Hypothalamus (tissue), 51 donors: ENCODE measurements at regions not wholly inside any gene's neighbourhood (a gene's known extent, or its start where the extent isn't known, plus 50 kb on each side); places are given as distances from the start of the nearest gene placed in this dataset.
A peak's percentile ranks its signal among the peaks of the same experiment; 100 is the strongest.
"Not testable (repeated sequence)": the region's sequence is repeated elsewhere in the genome, so short reads cannot be mapped to it uniquely, and the experiment has no call there.

ENCODE experiments used
- DNase-seq, 51 donors: peaks; one replicate each; lab custom pipeline; 2025; lab: John Stamatoyannopoulos, UW

DNA sequence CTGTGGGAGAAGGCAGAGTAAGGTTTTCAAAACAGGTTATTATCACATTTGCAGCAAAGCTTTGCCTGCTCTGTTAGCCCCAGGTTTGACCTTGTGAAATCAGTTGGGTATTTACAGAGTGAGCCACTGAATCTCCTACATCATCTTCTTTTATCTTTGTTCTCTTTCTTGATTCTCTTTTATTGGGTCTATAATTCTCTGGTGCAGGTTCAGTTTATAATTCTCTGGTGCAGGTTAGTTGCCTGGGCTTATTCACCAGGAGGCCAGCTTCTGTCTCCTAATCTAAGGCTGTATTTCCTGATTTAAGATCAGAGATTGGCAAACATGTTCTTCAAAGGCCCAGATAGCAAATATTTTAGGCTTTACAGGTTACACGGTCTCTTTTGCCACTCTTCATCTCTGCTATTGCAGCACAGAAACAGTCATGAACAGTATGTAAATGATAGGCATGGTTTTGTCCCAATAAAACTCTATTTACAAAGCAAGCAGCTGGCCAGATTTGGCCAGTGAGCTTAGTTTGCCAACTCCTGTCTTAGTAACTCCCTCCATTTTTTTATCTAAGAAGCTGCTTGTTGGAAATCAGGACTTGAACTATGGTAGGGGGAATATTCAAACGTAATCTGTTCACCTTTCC, 205.0 kb upstream of the RIMS1 start:
- DNase-seq = no peak

DNA sequence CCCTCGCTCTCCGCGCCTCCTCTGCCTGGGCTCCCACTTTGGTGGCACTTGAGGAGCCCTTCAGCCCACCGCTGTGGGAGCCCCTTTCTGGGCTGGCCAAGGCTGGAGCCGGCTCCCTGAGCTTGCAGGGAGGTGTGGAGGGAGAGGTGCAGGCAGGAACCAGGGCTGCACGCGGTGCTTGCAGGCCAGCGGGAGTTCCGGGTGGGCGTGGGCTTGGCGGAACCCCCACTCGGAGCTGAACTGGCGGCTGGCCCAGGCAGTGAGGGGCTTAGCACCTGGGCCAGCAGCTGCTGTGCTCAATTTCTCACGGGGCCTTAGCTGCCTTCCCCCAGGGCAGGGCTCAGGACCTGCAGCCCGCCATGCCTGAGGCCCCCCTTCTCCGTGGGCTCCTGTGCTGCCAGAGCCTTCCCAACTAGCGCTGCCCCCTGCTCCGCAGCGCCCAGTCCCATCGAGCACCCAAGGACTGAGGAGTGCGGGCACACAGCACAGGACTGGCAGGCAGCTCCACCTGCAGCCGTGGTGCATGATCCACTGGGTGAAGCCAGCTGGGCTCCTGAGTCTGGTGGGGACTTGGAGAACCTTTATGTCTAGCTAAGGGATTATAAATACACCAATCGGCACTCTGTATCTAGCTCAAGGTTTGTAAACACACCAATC, 200.2 kb upstream of the RIMS1 start:
- DNase-seq = not testable (repeated sequence)

- DNase-seq = no peak
Measured at GRCh38 chr6:71698702-71699101, 187.6 kb upstream of the RIMS1 start.

- DNase-seq = no peak
Measured at GRCh38 chr6:71706523-71706922, 179.8 kb upstream of the RIMS1 start.

GRCh38 chr6:71707059-71707458, 179.3 kb upstream of the RIMS1 start:
- DNase-seq = no peak

GRCh38 chr6:71720705-71721104, 165.6 kb upstream of the RIMS1 start:
- no peak for DNase-seq

DNA sequence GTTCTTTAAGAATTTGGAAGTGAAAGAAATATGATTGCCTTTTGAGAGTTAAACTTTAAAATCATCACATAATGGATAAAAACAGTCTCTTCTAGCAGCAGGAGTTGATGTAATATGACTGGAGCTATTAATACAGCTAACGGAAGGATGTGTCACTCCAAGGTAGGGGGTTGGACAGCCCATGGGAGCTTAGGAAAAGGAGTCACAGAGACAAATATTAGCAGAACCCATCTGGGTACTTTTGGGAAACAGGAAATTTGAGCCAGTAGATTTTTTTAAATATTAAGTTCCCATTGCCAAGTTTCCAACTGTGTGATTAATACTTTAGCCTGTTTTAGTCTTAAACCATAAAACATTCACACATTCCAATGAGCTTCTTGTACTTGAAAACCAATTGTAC, 164.7 kb upstream of the RIMS1 start:
- no peak for DNase-seq

DNA sequence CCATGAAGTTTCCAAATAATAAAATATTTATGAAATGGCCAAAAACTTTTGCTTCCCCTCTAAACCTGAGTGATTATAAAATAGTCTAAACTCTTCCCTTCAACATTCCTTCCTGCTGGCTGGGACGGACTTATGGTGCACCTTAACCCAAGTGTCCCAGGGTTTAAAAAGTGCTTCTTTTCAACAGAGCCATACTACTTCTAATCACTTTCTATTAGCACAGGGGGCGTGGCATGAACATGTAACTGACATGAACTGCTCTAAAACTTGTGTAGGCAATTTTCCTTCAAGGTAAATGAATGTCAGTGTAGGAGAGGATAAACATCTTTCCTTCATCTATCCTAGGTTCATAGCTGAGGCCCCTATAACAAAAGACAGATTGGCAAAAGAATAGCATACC, 163.6 kb upstream of the RIMS1 start:
- no peak for DNase-seq

- DNase-seq = no peak
Measured at GRCh38 chr6:71724456-71725125, 161.8 kb upstream of the RIMS1 start.

DNA sequence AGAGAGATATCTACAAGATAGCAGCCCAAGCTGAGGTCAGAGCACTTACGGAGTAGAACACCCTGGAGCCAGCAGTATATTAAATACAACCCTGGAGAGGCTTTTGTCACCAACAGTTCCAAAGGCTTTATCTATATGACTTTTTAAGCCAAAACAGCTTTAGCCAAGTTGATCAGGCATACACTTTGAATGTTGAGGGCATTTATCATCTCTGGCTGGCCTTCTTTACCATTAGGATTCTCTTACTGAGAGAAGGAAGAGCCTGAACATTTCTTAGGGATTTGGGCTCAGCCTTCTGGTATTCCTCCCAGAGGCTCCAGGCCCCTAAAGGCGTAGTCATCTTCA, 161.3 kb upstream of the RIMS1 start:
- DNase-seq = no peak

DNA sequence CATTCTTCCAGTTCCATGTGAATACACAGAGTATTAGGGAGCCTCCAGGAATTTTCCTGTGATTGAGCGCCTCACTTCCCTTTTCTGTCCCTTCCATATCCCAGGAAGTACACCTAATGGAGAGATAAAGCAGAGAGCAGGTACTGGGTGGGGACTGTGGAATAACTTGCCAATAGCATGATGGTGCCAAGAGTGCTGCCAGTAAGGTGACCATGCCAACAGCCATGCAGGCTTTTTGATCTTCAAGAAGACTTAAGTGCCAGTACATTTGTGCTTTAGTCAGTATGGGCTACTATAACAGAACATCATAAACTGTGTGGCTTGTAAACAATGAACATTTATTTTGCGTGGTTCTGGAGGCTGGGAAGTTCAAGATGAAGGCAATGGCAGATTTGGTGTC, 160.2 kb upstream of the RIMS1 start:
- no peak for DNase-seq

- DNase-seq = peak in 5 of 51 donors; percentile 1 to 3 (median 1)
Measured at GRCh38 chr6:71727632-71728294, 158.6 kb upstream of the RIMS1 start.

GRCh38 chr6:71730284-71730683, 156.1 kb upstream of the RIMS1 start:
- no peak for DNase-seq

DNA sequence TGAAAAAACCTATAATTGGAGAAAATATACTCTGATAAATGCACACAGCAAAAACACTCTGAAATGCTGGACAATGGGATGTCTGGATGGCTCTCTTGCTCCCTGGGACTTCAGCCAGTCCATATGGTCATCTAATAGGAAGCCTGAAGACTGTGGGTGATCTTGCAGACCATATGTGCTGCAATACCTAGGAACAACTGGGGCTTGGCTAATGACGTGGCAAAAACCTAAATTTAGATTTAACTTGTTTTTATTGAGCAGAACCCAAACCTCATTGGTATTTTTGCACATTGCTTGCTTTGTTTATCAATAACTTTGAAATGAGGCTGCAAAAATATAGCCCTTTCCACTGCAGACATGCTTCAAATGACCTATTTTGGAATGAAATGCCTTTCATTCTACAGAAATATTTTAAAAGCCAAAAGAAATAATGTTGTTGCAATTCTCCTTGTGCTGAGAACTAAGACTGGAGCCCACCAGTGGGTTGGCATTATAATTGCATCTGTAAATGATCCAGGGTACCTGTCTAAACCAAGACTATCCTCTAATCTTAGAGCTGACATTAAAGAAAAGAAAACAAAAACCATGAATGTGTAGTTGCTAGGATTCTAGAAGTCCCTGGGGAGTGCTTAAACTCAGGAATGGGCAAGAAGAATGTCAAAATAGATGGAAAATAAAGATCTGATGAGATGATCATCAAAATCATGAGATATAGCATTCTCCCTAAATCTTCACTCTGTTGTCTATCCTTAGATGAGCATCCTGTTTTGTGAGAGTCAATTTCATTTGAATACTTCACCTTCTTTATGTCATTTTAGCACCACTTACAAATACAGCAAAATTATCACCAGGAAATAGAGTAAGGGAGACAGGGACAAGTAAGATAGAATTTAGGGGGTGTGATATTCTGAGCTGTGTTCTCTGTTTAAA, 152.1 kb upstream of the RIMS1 start:
- no peak for DNase-seq

DNA sequence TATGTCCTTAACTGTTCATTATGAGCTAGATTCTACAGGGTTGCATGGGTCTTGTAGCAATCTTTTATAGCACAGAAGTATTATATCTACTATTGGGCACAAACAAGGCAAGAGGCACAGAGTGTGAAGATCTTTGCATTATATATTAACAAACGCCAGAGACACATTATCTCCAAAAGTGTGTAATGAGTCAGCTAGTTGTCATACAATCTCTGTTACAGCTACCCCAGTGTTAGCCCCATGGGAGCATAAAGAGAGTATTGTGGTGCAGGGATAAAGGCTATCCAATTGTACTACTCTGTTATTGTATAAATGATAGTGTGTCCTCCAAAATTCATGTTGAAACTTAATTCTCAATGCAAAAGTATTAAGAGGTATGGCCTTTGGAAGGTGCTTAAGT, 148.4 kb upstream of the RIMS1 start:
- DNase-seq = no peak

GRCh38 chr6:71745525-71745924, 140.8 kb upstream of the RIMS1 start:
- DNase-seq = no peak

- DNase-seq = no peak
Measured at GRCh38 chr6:71766146-71766760, 120.1 kb upstream of the RIMS1 start.

DNA sequence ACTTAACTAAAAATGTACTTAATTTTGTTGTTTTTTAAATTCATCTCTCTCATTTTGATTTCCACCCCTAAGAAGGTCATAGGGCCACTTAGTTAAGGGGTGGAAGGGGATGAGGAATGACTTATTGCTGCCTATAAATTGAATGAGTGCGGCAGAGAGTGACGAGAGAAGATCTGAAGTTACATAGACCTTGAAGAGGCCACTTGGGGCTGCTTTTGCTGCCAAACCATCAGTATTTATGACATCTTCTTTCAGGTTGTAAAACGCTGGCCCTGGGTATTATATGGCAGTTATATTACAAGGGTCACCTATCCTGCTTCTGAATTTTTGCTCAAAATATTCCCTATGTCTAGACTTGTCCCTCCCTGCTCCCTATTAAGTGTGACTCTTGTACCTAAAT, 119.6 kb upstream of the RIMS1 start:
- DNase-seq = no peak

- no peak for DNase-seq
Measured at GRCh38 chr6:71768356-71768755, 118.0 kb upstream of the RIMS1 start.

GRCh38 chr6:71808865-71809264, 77.5 kb upstream of the RIMS1 start:
- DNase-seq = no peak
